ENCODE measurements at regions not wholly inside any gene's neighbourhood (a gene's known extent, or its start where the extent isn't known, plus 50 kb on each side); places are given as distances from the start of the nearest gene placed in this dataset.
"Not testable (repeated sequence)": the region's sequence is repeated elsewhere in the genome, so short reads cannot be mapped to it uniquely, and the experiment has no call there.

DNA sequence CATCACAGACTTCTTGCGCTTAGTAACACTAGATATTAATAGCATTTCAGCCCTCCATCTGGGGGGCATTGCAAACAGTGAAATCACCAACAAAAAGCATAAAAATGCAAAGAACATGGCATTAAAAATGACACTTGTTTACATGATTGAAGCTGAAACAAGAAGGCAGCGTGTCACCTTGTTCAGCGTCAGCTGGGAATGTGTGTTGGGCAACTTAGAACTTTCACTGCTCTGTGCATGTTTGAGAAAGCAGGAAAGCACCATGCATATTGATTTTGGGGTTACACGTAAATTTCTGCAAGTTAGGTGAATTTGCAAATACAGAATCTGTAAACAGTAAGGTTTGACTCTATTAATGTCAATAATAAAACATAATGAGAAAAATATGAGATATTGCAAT lies 162.9 kb downstream of the SOX4 start:
- Histone ChIP-seq H3K4me3 (no peak overlapping the region), H3K4me1 (replicated peaks) (peaks cover 40% of the 10 kb centered on the region), H3K36me3 (no peaks in the 10 kb centered on the region), H3K9me3 (replicated peaks) (no peaks in the 10 kb centered on the region), H3K27ac (no peak overlapping the region), H3K27me3 (replicated peaks) (no peaks in the 10 kb centered on the region)
- DNase-seq (ENCODE audit: low read depth in 1 of 2, low spot score in 2 of 2), result no peak

DNA sequence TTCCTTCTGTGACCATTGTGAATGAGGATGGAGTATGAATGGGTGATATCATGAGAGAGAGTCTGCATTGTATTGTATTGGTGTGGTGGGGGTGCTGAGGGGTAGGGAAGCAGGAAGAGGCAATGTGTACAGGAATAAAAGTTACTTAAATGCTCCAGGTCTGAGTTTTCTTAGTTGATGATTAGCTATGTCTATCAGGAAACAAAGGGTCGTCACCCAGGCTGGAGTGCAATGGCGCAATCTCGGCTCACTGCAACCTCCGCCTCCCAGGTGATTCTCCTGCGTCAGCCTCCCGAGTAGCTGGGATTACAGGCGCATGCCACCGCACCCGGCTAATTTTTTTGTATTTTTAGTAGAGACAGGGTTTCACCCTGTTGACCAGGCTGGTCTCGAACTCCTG lies 163.8 kb downstream of the SOX4 start:
- not testable (repeated sequence) for H3K36me3 ChIP-seq; H3K27me3 ChIP-seq (replicated peaks); DNase-seq (ENCODE audit: low read depth in 1 of 2, low spot score in 2 of 2); H3K4me3 ChIP-seq; H3K9me3 ChIP-seq (replicated peaks); H3K27ac ChIP-seq
- peaks cover 31% of the 10 kb centered on the region for H3K4me1 ChIP-seq (replicated peaks)

DNA sequence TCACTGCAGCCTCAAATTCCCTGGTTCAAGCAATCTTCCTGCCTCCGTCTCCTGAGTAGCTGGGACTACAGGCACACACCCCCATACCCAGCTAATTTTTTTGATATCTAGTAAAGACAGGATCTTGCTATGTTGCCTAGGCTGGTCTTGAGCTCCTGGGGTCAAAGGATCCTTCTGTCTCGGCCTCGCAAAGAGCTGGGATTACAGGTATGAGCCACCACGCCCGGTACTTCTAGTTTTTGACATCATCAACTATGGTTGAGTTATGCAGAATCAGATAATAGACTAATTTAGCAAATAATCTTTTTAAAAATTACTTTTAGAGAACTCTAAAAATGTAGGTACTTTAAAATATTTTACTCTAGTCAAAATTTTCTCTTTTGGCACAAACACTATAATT lies 166.2 kb downstream of the SOX4 start:
- no peaks in the 10 kb centered on the region; the same call in 1 of the 2 replicates for H3K9me3 ChIP-seq (replicated peaks)
- no peak overlapping the region for H3K4me3 ChIP-seq
- no peaks in the 10 kb centered on the region for H3K36me3 ChIP-seq
- H3K4me1 ChIP-seq (replicated peaks), result peaks cover 8% of the 10 kb centered on the region
- DNase-seq (ENCODE audit: low read depth in 1 of 2, low spot score in 2 of 2), result no peak
- no peak overlapping the region for H3K27ac ChIP-seq
- H3K27me3 ChIP-seq (replicated peaks), result no peaks in the 10 kb centered on the region

DNA sequence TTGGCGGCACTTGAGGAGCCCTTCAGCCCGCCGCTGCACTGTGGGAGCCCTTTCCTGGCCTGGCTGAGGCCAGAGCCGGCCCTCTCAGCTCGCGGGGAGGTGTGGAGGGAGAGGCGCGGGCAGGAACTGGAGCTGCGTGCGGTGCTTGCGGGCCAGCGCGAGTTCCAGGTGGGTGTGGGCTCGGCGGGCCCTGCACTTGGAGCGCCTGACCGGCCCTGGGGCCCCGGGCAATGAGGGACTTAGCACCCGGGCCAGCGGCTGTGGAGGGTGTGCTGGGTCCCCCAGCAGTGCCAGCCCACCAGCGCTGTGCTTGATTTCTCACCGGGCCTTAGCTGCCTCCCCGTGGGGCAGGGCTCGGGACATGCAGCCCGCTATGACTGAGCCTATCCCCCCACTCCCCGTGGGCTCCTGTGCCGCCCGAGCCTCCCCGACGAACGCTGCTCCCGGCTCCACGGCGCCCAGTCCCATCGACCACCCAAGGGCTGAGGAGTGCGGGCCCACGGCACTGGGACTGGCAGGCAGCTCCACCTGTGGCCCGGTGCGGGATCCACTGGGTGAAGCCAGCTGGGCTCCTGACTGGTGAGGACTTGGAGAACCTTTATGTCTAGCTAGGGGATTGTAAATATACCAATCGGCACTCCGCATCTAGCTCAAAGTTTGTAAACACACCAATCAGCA lies 167.6 kb downstream of the SOX4 start:
- H3K9me3 ChIP-seq (replicated peaks); H3K27ac ChIP-seq; H3K27me3 ChIP-seq (replicated peaks); H3K4me1 ChIP-seq (replicated peaks); H3K36me3 ChIP-seq; DNase-seq (ENCODE audit: low read depth in 1 of 2, low spot score in 2 of 2); H3K4me3 ChIP-seq: not testable (repeated sequence)

DNA sequence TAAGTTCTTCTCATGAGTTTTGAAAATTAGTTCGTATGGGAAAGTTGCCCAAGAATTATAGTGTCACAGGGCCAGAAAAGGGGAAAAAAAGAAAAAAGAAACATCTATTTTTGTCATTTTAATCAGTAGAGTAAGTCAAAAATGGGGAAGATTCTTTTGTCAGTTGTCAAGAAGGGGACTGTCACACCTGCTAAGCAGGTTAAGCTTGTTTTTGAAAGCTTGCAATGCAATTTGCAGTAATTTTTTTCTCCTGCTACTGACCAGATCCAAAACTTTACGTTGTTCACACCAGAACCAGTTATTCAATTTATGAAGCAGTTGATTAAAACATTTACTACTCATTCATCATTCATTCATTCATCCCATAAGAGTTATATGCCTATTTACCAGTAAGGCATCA lies 171.4 kb downstream of the SOX4 start:
- Histone ChIP-seq H3K36me3 (no peaks in the 10 kb centered on the region), H3K27ac (no peak overlapping the region), H3K9me3 (replicated peaks) (no peaks in the 10 kb centered on the region; the same call in 1 of the 2 replicates), H3K27me3 (replicated peaks) (no peaks in the 10 kb centered on the region), H3K4me1 (replicated peaks) (peaks cover 28% of the 10 kb centered on the region), H3K4me3 (no peak overlapping the region)
- DNase-seq (ENCODE audit: low read depth in 1 of 2, low spot score in 2 of 2), result no peak

DNA sequence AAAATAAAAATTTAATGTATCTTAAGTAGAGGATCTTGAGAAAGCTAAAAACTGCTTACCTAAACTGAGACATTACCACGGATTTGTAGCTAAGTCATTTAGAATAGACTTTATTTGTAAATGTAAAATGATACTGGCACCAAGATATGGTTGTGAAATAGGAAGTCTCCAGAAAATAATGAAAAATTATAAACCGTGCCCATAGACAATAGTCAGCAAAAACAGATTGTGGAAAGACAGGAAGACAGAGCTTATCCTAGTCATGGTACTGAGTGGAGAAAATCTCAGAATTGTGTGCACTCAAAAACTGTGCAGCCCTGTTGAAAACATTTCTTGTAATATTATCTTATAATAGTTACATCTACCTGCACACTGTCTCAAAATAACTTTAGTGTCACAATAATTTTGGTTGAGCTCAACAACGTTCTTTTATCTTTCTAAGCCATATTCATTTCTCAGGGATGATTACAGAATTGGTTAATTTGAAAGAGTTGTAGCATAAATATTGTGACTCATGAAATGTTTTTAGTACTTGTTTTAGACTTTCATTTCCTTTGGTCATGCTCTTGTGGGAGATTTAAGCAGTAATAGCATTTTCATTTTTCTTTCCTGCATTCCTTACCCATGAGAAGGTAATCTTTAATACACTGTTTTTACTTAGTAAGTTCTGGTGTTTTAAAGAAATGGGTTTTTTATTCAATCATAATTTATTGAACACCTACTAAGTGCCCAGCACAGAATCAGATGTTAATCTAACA lies 174.5 kb downstream of the SOX4 start:
- Histone ChIP-seq H3K27me3 (replicated peaks) (no peaks in the 10 kb centered on the region), H3K36me3 (no peaks in the 10 kb centered on the region), H3K4me1 (replicated peaks) (peaks cover 45% of the 10 kb centered on the region), H3K27ac (peak overlapping the region; percentile 76), H3K9me3 (replicated peaks) (no peaks in the 10 kb centered on the region), H3K4me3 (no peak overlapping the region)
- peak in 1 of 2 experiments; percentile 60 for DNase-seq (ENCODE audit: low read depth in 1 of 2, low spot score in 2 of 2)

DNA sequence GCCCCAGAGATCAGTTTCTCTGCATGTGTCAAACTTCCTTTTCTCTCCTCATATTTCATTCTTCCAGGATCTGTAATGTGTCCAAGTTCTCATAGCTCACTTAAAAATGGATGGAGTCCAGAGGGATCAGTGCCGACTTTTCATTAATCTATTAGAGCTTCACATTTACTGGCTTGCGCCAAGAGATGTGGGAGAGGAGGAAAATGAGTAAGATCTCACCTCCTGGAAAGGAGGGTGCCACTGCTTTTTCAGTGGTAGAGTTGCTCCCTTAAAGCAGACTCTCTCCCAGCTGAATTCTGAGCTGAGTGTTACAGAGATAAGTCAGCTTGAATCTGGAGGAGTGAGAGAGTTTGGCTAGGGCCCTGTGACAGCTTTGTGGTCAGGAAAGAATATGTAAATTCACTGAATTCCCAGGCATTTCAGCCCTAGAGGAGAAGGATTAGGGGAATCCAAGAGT lies 175.9 kb downstream of the SOX4 start:
- Histone ChIP-seq H3K9me3 (replicated peaks) (no peaks in the 10 kb centered on the region), H3K36me3 (no peaks in the 10 kb centered on the region), H3K27ac (peak overlapping the region; percentile 76), H3K4me3 (no peak overlapping the region), H3K27me3 (replicated peaks) (no peaks in the 10 kb centered on the region), H3K4me1 (replicated peaks) (peaks cover 45% of the 10 kb centered on the region)
- DNase-seq (ENCODE audit: low read depth in 1 of 2, low spot score in 2 of 2), result peak; percentile 70 to 88

DNA sequence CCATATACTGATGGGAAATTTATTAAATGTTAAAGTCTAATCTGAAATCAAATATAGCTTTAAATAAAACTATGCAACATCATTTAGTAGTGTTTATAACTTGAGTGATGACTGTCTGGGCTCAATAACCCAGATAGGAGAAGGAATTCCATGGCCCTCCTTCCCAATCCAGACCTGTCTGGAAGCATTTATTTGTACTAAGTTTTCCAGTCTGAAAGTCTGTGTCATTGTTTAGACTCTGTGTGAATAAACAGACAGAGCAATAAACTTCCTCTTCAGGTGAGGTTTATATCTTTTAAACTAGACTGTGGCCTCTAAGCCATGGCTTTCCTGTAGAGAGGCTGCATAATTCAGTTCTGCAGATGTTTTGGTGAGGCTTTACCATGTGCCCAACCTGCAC lies 176.4 kb downstream of the SOX4 start:
- Histone ChIP-seq H3K27ac (peak overlapping the region; percentile 76), H3K36me3 (no peaks in the 10 kb centered on the region), H3K4me3 (no peak overlapping the region), H3K4me1 (replicated peaks) (peaks cover 45% of the 10 kb centered on the region), H3K9me3 (replicated peaks) (no peaks in the 10 kb centered on the region), H3K27me3 (replicated peaks) (no peaks in the 10 kb centered on the region)
- peak in 1 of 2 experiments; percentile 84 for DNase-seq (ENCODE audit: low read depth in 1 of 2, low spot score in 2 of 2)

DNA sequence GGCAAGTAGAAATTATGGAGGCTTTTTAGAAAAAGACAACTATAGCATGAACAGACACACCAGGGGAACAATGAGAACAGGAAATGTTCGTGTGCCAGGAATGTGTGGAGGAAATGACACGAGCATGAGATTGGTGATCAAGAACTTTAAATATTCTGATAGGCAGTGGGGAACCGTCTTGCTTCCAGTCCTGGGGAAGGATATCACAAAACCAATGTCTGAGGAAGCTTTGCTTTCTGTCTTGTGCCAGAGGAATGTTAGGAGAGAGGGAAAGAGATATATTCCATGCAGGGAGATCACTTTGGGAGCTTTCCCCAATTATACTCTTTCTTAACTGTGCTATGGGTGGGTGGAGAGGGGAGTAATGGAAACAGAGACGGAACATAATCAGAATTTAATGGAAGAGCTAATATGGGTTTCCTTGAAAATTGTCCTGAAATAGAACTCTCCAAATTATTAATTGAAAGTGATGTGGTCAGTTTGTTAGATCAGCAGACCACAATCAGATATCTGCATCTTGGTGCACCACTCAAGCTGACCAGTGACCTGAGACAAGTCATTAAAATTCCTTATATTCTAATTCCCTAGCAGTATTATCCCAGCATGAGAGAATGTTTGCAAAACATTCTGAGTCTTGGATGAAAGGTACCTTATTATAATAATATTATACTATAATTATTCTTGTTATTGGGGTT lies 178.2 kb downstream of the SOX4 start:
- Histone ChIP-seq H3K4me3 (no peak overlapping the region), H3K4me1 (replicated peaks) (peaks cover 42% of the 10 kb centered on the region), H3K27ac (no peak overlapping the region), H3K27me3 (replicated peaks) (no peaks in the 10 kb centered on the region), H3K36me3 (no peaks in the 10 kb centered on the region), H3K9me3 (replicated peaks) (no peaks in the 10 kb centered on the region)
- DNase-seq (ENCODE audit: low read depth in 1 of 2, low spot score in 2 of 2), result no peak

DNA sequence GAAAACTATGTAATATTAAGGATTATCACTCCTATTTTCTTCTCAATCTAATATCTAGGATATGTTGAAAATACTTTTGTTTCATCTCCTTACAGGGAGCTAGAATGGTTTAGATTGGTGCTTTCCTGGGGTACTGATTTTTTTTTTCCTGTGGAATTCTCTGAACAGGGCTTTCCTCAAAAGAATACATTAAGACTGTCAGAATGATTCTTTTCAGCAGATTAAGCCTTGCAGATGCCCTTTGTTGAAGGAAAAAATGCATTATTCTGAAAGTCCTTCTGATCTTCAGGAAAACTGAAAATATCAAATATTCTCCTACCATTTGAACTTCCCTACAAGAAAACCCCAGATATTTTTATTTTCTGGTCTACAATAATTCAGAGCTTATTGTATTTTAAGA lies 178.9 kb downstream of the SOX4 start:
- Histone ChIP-seq H3K4me1 (replicated peaks) (peaks cover 42% of the 10 kb centered on the region), H3K36me3 (no peaks in the 10 kb centered on the region), H3K27ac (no peak overlapping the region), H3K9me3 (replicated peaks) (no peaks in the 10 kb centered on the region), H3K27me3 (replicated peaks) (no peaks in the 10 kb centered on the region), H3K4me3 (no peak overlapping the region)
- DNase-seq (ENCODE audit: low read depth in 1 of 2, low spot score in 2 of 2), result no peak

DNA sequence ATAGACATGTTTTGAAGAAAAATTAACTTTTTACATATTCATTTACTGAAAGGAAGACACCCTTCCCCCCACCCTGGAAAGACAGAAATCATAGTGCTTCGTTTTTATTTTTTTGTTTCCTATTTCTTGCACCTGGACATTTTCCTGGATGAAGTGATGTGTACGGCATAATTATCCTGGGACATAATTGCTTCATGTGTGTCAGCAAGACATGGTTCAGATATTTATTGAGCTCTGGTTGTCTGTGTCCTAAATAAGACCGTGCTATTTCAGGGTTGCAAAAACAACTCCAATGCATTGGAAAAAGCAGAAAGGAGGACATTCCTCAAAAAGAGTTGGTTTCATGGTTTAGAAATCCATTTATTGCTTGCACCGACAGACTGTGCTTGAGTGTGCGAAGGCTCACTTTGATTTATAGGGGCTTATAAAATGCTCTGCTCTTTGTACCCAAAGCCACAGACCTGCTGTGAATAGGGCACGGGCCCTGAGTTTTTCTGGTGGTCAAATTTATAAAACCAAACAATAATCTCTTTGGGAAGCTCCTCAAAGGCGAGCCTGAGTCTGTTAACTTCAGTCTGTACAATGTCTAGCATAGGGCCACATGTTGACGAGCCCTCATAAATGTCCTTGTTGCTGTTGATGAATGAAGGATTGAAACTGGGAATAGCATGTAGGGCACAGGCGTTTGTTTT lies 179.5 kb downstream of the SOX4 start:
- no peak for DNase-seq (ENCODE audit: low read depth in 1 of 2, low spot score in 2 of 2)
- no peak overlapping the region for H3K27ac ChIP-seq
- no peak overlapping the region for H3K4me3 ChIP-seq
- no peaks in the 10 kb centered on the region for H3K36me3 ChIP-seq
- H3K4me1 ChIP-seq (replicated peaks), result peaks cover 37% of the 10 kb centered on the region
- H3K27me3 ChIP-seq (replicated peaks), result no peaks in the 10 kb centered on the region
- no peaks in the 10 kb centered on the region for H3K9me3 ChIP-seq (replicated peaks)

DNA sequence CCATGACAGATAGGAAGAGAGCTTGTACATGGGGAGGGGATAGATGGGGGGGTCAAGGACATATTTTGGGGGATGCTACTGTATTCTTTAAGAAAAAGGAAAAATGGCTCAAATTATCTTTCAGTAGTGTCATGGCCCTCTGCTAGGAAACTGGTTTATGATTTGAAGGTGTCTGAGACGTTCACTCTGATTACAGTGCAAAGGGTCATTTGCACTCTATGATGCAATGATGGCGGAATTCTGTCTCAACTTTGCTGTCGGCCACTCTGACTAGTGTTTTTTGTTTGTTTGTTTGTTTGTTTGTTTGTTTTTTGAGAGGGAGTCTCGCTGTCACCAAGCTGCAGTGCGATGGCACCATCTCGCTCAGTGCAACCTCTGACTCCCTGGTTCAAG lies 180.0 kb downstream of the SOX4 start:
- Histone ChIP-seq H3K27me3 (replicated peaks) (no peaks in the 10 kb centered on the region), H3K36me3 (no peaks in the 10 kb centered on the region), H3K9me3 (replicated peaks) (no peaks in the 10 kb centered on the region), H3K27ac (no peak overlapping the region), H3K4me1 (replicated peaks) (peaks cover 31% of the 10 kb centered on the region), H3K4me3 (no peak overlapping the region)
- no peak for DNase-seq (ENCODE audit: low read depth in 1 of 2, low spot score in 2 of 2)

DNA sequence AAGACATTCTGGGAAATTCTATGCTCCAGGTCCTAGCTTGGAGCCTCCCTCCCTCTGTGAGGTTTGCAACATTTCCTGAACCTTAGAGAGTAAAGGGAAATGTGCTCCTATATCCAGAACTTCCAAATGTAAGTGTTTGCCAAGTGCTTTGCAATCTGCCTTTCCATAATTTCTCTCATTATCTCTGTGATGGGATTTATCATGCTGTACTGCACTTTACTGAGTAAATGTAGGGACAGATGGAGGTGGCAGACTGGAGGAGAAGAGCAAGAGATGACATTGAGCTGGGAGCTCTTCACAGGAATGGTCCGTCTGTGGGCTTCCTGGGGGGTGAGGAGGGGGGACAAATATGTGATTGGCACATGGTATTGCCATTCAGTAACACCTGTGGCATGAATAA lies 184.3 kb downstream of the SOX4 start:
- DNase-seq (ENCODE audit: low read depth in 1 of 2, low spot score in 2 of 2), result no peak

More for the DNA sequence above, 184.3 kb downstream of the SOX4 start:
- no peaks in the 10 kb centered on the region for H3K36me3 ChIP-seq
- no peak overlapping the region for H3K4me3 ChIP-seq
- H3K27ac ChIP-seq, result no peak overlapping the region
- no peaks in the 10 kb centered on the region for H3K27me3 ChIP-seq (replicated peaks)
- no peaks in the 10 kb centered on the region for H3K9me3 ChIP-seq (replicated peaks)
- peaks cover 28% of the 10 kb centered on the region for H3K4me1 ChIP-seq (replicated peaks)

Data from SJSA1 (cell line).